ENCODE measurements at regions not wholly inside any gene's neighbourhood (a gene's known extent, or its start where the extent isn't known, plus 50 kb on each side); places are given as distances from the start of the nearest gene placed in this dataset.

DNA sequence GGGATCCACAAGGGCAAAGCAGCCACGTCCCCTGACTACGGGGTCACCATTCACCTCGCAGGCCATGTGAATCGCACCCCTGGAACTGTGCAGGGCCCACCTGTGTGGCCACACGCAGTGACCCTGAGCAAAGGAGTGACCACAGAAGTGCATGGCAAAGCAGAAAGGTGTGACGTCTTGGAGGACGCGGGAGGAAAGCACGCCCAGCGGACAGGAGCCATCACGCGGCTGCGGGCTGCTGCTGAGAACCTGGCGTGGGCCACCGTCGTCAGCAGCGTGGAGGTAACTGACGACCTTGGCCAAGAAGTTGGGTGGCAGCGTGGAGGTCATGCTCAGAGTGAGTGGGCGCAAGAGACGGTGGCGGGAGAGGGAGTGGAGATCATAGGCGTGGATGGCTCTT lies 76.7 kb upstream of the C1orf174 start:
- no peaks in the 10 kb centered on the region for H3K9me3 ChIP-seq (ENCODE audit: insufficient read depth, low read length)
- no peak overlapping the region for H3K4me2 ChIP-seq (ENCODE audit: low read depth, low read length, poor library complexity, severe bottlenecking)
- H3K27me3 ChIP-seq (ENCODE audit: low read length): no peaks in the 10 kb centered on the region
- H3F3A ChIP-seq (ENCODE audit: insufficient read depth): no peaks in the 10 kb centered on the region
- H3K79me2 ChIP-seq (ENCODE audit: insufficient read depth, low read length): no peaks in the 10 kb centered on the region
- no peak overlapping the region for H2AFZ ChIP-seq (ENCODE audit: low read depth, low read length, severe bottlenecking)
- no peak overlapping the region for H3K27ac ChIP-seq (ENCODE audit: low read depth, low read length)
- no peaks in the 10 kb centered on the region for H3K9me2 ChIP-seq (replicated peaks; ENCODE audit: insufficient read depth, low read length)
- TF ChIP-seq EZH2phosphoT487 (conservative IDR thresholded peaks at IDR 0.05; ENCODE audit: low read length) (no peak), CTCF (IDR thresholded peaks at IDR 0.05; ENCODE audit: insufficient read depth, low read length, poor library complexity, severe bottlenecking) (no peak)
- no peak overlapping the region for H3K4me3 ChIP-seq (ENCODE audit: insufficient read depth, low read length, poor library complexity, severe bottlenecking)
- no peak overlapping the region for H3K9ac ChIP-seq (ENCODE audit: low read length)
- no peaks in the 10 kb centered on the region for H3K36me3 ChIP-seq (ENCODE audit: low read length)
- no peaks in the 10 kb centered on the region for H4K20me1 ChIP-seq (ENCODE audit: low read depth, low read length)

DNA sequence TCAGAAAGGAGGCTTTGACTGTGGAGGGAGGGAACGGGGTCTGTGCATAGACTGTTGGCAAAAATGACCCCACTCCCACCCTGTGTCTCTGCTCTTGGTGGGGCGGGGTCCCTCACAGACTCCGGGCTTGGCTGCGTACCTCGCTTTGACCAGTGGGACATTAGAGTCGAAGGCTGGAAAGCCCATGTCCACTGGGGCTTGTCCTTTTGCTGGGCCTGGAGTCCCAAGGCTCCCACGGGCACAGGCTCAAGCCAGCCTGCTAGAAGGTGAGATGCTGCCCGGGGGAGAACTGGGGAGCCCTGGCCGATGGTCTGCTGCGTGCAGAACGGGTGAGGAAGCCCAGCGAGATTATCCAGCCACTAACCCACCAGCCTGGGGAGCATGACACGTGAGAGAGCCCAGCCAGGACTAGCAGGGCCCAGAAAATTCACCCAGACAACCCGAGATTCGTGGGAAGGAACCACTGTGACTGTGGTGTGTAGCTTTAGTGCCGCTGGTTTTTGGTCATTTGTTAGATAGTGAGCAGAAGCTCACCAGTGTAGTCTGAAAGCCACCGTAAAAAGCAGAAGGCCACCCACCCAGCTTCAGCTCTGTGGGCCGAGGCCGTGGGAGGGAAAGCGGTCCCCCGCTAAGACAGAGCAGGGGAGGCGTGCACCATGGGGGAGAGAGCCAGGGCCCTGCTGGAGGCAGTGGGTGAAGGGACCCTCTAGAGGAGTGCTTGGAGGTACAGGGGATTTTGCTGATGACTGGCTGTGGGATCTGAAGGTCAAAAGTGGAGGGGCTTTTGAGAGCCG lies 78.3 kb upstream of the C1orf174 start:
- no peaks in the 10 kb centered on the region for H3K27me3 ChIP-seq (ENCODE audit: low read length)

DNA sequence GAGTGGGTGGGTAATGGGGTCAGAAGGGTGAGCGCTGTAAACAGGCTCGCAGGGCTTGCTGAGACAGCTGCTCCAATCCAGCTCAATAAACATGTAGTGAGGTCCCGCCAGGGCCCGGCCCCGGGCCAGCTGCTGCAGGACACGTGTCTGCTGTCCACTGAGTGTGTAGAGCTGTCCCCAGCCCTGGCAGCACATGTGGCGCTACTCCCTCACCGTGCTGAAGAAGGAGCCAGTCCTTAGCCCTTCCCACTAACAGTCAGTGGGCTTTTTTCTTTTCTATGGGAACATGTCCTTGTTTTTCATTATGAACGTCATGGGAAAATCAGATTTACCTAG lies 78.9 kb upstream of the C1orf174 start:
- Histone ChIP-seq H3K9me2 (replicated peaks; ENCODE audit: insufficient read depth, low read length) (no peaks in the 10 kb centered on the region), H3K36me3 (ENCODE audit: low read length) (no peaks in the 10 kb centered on the region), H4K20me1 (ENCODE audit: low read depth, low read length) (no peaks in the 10 kb centered on the region), H3K4me3 (ENCODE audit: insufficient read depth, low read length, poor library complexity, severe bottlenecking) (no peak overlapping the region), H3K79me2 (ENCODE audit: insufficient read depth, low read length) (no peaks in the 10 kb centered on the region), H3K4me2 (ENCODE audit: low read depth, low read length, poor library complexity, severe bottlenecking) (no peak overlapping the region), H3K27me3 (ENCODE audit: low read length) (no peaks in the 10 kb centered on the region), H2AFZ (ENCODE audit: low read depth, low read length, severe bottlenecking) (no peak overlapping the region), H3K9ac (ENCODE audit: low read length) (no peak overlapping the region), H3K9me3 (ENCODE audit: insufficient read depth, low read length) (no peaks in the 10 kb centered on the region), H3F3A (ENCODE audit: insufficient read depth) (no peaks in the 10 kb centered on the region), H3K27ac (ENCODE audit: low read depth, low read length) (no peak overlapping the region)
- TF ChIP-seq CTCF (IDR thresholded peaks at IDR 0.05; ENCODE audit: insufficient read depth, low read length, poor library complexity, severe bottlenecking) (no peak), EZH2phosphoT487 (conservative IDR thresholded peaks at IDR 0.05; ENCODE audit: low read length) (no peak)

More for the DNA sequence above, 78.3 kb upstream of the C1orf174 start:
- no peaks in the 10 kb centered on the region for H3K79me2 ChIP-seq (ENCODE audit: insufficient read depth, low read length)
- TF ChIP-seq CTCF (IDR thresholded peaks at IDR 0.05; ENCODE audit: insufficient read depth, low read length, poor library complexity, severe bottlenecking): no peak
- no peak for TF ChIP-seq EZH2phosphoT487 (conservative IDR thresholded peaks at IDR 0.05; ENCODE audit: low read length)
- no peaks in the 10 kb centered on the region for H4K20me1 ChIP-seq (ENCODE audit: low read depth, low read length)
- no peak overlapping the region for H3K4me2 ChIP-seq (ENCODE audit: low read depth, low read length, poor library complexity, severe bottlenecking)
- H2AFZ ChIP-seq (ENCODE audit: low read depth, low read length, severe bottlenecking): no peak overlapping the region
- no peaks in the 10 kb centered on the region for H3K9me2 ChIP-seq (replicated peaks; ENCODE audit: insufficient read depth, low read length)
- no peak overlapping the region for H3K9ac ChIP-seq (ENCODE audit: low read length)
- no peaks in the 10 kb centered on the region for H3K9me3 ChIP-seq (ENCODE audit: insufficient read depth, low read length)
- H3K36me3 ChIP-seq (ENCODE audit: low read length): no peaks in the 10 kb centered on the region
- H3K27ac ChIP-seq (ENCODE audit: low read depth, low read length): no peak overlapping the region
- no peak overlapping the region for H3K4me3 ChIP-seq (ENCODE audit: insufficient read depth, low read length, poor library complexity, severe bottlenecking)
- H3F3A ChIP-seq (ENCODE audit: insufficient read depth): no peaks in the 10 kb centered on the region
